GM23248 (cell line): ENCODE measurements at regions not wholly inside any gene's neighbourhood (a gene's known extent, or its start where the extent isn't known, plus 50 kb on each side); places are given as distances from the start of the nearest gene placed in this dataset.

Source experiments
- DNase-seq: peaks from one replicate; pipeline ENCODE4 v3.0.0-alpha.2; 2015
- H2AFZ ChIP-seq: fragments of 200-600 bp; sonication (generic); 2 replicates; pipeline ENCODE4 v1.6.1; 2016; ENCODE audit warnings: antibody characterized with exemption
- H3F3A ChIP-seq: fragments of 200-600 bp; sonication (generic); 2 replicates; pipeline ENCODE4 v1.6.1; 2016; ENCODE audit warnings: mild to moderate bottlenecking, antibody characterized with exemption, mixed run types; ENCODE audit not compliant: insufficient read depth
- H3K27ac ChIP-seq: fragments of 200-600 bp; sonication (generic); 2 replicates; pipeline ENCODE4 v1.5.1; 2016; ENCODE audit warnings: mild to moderate bottlenecking
- H3K27me3 ChIP-seq: fragments of 200-600 bp; sonication (generic); replicated peaks from 2 replicates; pipeline ENCODE4 v1.6.1; 2016; ENCODE audit warnings: mild to moderate bottlenecking; ENCODE audit not compliant: insufficient read depth
- H3K36me3 ChIP-seq: fragments of 200-600 bp; sonication (generic); 2 replicates; pipeline ENCODE4 v1.6.1; 2016; ENCODE audit warnings: low read depth, mild to moderate bottlenecking
- H3K4me1 ChIP-seq: fragments of 200-600 bp; sonication (generic); 2 replicates; pipeline ENCODE4 v1.6.1; 2016; ENCODE audit warnings: mild to moderate bottlenecking; ENCODE audit not compliant: insufficient read depth
- H3K4me2 ChIP-seq: fragments of 200-600 bp; sonication (generic); one replicate; pipeline ENCODE4 v1.6.1; 2016; ENCODE audit warnings: mild to moderate bottlenecking; ENCODE audit not compliant: unreplicated experiment
- H3K4me3 ChIP-seq: fragments of 200-600 bp; sonication (generic); 2 replicates; pipeline ENCODE4 v1.5.1; 2016; ENCODE audit warnings: mild to moderate bottlenecking
- H3K79me2 ChIP-seq: fragments of 200-600 bp; sonication (generic); 2 replicates; pipeline ENCODE4 v1.6.1; 2016; ENCODE audit warnings: mild to moderate bottlenecking; ENCODE audit not compliant: insufficient read depth
- H3K9ac ChIP-seq: fragments of 200-600 bp; sonication (generic); 2 replicates; pipeline ENCODE4 v1.6.1; 2016; ENCODE audit warnings: mild to moderate bottlenecking
- H3K9me2 ChIP-seq: fragments of 200-600 bp; sonication (generic); 2 replicates; pipeline ENCODE4 v1.6.1; 2016; ENCODE audit warnings: mixed run types, mild to moderate bottlenecking, moderate library complexity; ENCODE audit not compliant: insufficient read depth
- H3K9me3 ChIP-seq: fragments of 200-600 bp; sonication (generic); one replicate; pipeline ENCODE4 v1.6.1; 2017; ENCODE audit warnings: low read depth
- H4K20me1 ChIP-seq: fragments of 200-600 bp; sonication (generic); 2 replicates; pipeline ENCODE4 v1.6.0; 2016; ENCODE audit not compliant: insufficient read depth
- EZH2 ChIP-seq: fragments of 200-600 bp; sonication (generic); IDR thresholded peaks from 2 replicates; pipeline ENCODE4 v1.6.1; 2018; ENCODE audit warnings: antibody characterized with exemption, mild to moderate bottlenecking; ENCODE audit not compliant: insufficient read depth, poor library complexity, severe bottlenecking
- EZH2phosphoT487 ChIP-seq: fragments of 200-600 bp; sonication (generic); IDR thresholded peaks from 2 replicates; pipeline ENCODE4 v1.6.1; 2018; ENCODE audit warnings: antibody characterized with exemption, moderate library complexity, mild to moderate bottlenecking, low read depth; ENCODE audit not compliant: insufficient read depth
- WGBS, 2 experiments: methylation state at CpG; one replicate each; pipeline ENCODE4 v1.1.6; 2015 to 2017; ENCODE audit warnings: low lambda C conversion rate in 2 of 2, low coverage in 1 of 2; ENCODE audit errors: missing lambda C conversion rate in 2 of 2; 5-methylcytosine and 5-hydroxymethylcytosine counted together
- in situ Hi-C: fragments of 300-500 bp; cut with MboI; formaldehyde crosslinking; loops from 2 replicates; pipeline ENCODE4 v1.15.0; 2020

GRCh38 chr10:43735907-43736306, 87.2 kb upstream of the ZNF32 start:
- Histone ChIP-seq H3K9ac (no peak overlapping the region), H3K79me2 (no peaks in the 10 kb centered on the region), H3K27me3 (no peaks in the 10 kb centered on the region), H3K27ac (no peak overlapping the region), H4K20me1 (no peaks in the 10 kb centered on the region), H2AFZ (peak overlapping the region; percentile 11; the same call in 1 of the 2 replicates), H3K4me1 (peaks cover 9% of the 10 kb centered on the region), H3F3A (0 out of 2 replicates have a peak, but pooled peaks cover 5% of the 10 kb centered on the region), H3K4me2 (no peak overlapping the region), H3K9me3 (no peaks in the 10 kb centered on the region), H3K36me3 (no peaks in the 10 kb centered on the region), H3K9me2 (no peaks in the 10 kb centered on the region), H3K4me3 (no peak overlapping the region)
- no peak for TF ChIP-seq EZH2
- TF ChIP-seq EZH2phosphoT487, result no peak
- WGBS, 2 experiments, result 59 to 71% methylated on average over 2 of the region's 2 CpGs
- DNase-seq, result peak; percentile 32
- in situ Hi-C loops, result no loop called here

- no peak overlapping the region for H3K4me2 ChIP-seq
- H3K9me3 ChIP-seq, result no peaks in the 10 kb centered on the region
- TF ChIP-seq EZH2phosphoT487, result no peak
- TF ChIP-seq EZH2, result no peak
- 0 out of 2 replicates have a peak, but pooled peaks cover 5% of the 10 kb centered on the region for H3F3A ChIP-seq
- no peak overlapping the region for H3K27ac ChIP-seq
- in situ Hi-C loops, result no loop called here
- H3K79me2 ChIP-seq, result no peaks in the 10 kb centered on the region
- H3K36me3 ChIP-seq, result no peaks in the 10 kb centered on the region
- no peaks in the 10 kb centered on the region for H4K20me1 ChIP-seq
- H3K27me3 ChIP-seq, result no peaks in the 10 kb centered on the region
- no peak overlapping the region for H3K4me3 ChIP-seq
- peaks cover 9% of the 10 kb centered on the region for H3K4me1 ChIP-seq
- no peak overlapping the region for H3K9ac ChIP-seq
- no peak overlapping the region for H2AFZ ChIP-seq
- H3K9me2 ChIP-seq, result no peaks in the 10 kb centered on the region
- DNase-seq, result peak; percentile 14
Observed at GRCh38 chr10:43734716-43735115, 86.0 kb upstream of the ZNF32 start.

- no peaks in the 10 kb centered on the region for H3K27me3 ChIP-seq
- H3K27ac ChIP-seq, result no peak overlapping the region
- no peak overlapping the region for H3K4me2 ChIP-seq
- no peaks in the 10 kb centered on the region for H3K9me3 ChIP-seq
- WGBS, 2 experiments, result 57 to 65% methylated on average over 3 of the region's 3 CpGs
- H4K20me1 ChIP-seq, result no peaks in the 10 kb centered on the region
- no peak overlapping the region for H2AFZ ChIP-seq
- peaks cover 9% of the 10 kb centered on the region for H3K4me1 ChIP-seq
- no peaks in the 10 kb centered on the region for H3K79me2 ChIP-seq
- H3K4me3 ChIP-seq, result no peak overlapping the region
- no peaks in the 10 kb centered on the region for H3F3A ChIP-seq
- no peaks in the 10 kb centered on the region for H3K9me2 ChIP-seq
- no peak for DNase-seq
- H3K36me3 ChIP-seq, result no peaks in the 10 kb centered on the region
- in situ Hi-C loops, result no loop called here
- H3K9ac ChIP-seq, result no peak overlapping the region
- no peak for TF ChIP-seq EZH2phosphoT487
- TF ChIP-seq EZH2, result no peak
Observed at GRCh38 chr10:43731486-43731885, 82.8 kb upstream of the ZNF32 start.

- no peak overlapping the region for H2AFZ ChIP-seq
- no peaks in the 10 kb centered on the region for H3F3A ChIP-seq
- no peaks in the 10 kb centered on the region for H3K9me2 ChIP-seq
- TF ChIP-seq EZH2phosphoT487, result no peak
- DNase-seq, result no peak
- H3K4me2 ChIP-seq, result no peak overlapping the region
- H3K4me1 ChIP-seq, result no peaks in the 10 kb centered on the region
- no peak overlapping the region for H3K27ac ChIP-seq
- H3K79me2 ChIP-seq, result no peaks in the 10 kb centered on the region
- no peaks in the 10 kb centered on the region for H3K36me3 ChIP-seq
- no peaks in the 10 kb centered on the region for H3K27me3 ChIP-seq
- no peak overlapping the region for H3K4me3 ChIP-seq
- H4K20me1 ChIP-seq, result no peaks in the 10 kb centered on the region
- in situ Hi-C loops, result no loop called here
- H3K9me3 ChIP-seq, result no peaks in the 10 kb centered on the region
- H3K9ac ChIP-seq, result no peak overlapping the region
- WGBS, 2 experiments, result 67 to 78% methylated on average over 26 of the region's 26 CpGs
Observed at GRCh38 chr10:43728425-43728824, 79.7 kb upstream of the ZNF32 start.

- no peaks in the 10 kb centered on the region for H3K9me2 ChIP-seq
- no peak for DNase-seq
- TF ChIP-seq EZH2 (no peak), EZH2phosphoT487 (no peak)
- no peak overlapping the region for H3K9ac ChIP-seq
- no peak overlapping the region for H3K4me3 ChIP-seq
- no peaks in the 10 kb centered on the region for H3K4me1 ChIP-seq
- no peak overlapping the region for H3K4me2 ChIP-seq
- in situ Hi-C loops, result no loop called here
- H3K27me3 ChIP-seq, result no peaks in the 10 kb centered on the region
- no peaks in the 10 kb centered on the region for H3F3A ChIP-seq
- H3K9me3 ChIP-seq, result no peaks in the 10 kb centered on the region
- no peaks in the 10 kb centered on the region for H4K20me1 ChIP-seq
- no peak overlapping the region for H2AFZ ChIP-seq
- 84 to 87% methylated on average over 20 to 21 of the region's 21 CpGs for WGBS, 2 experiments
- no peaks in the 10 kb centered on the region for H3K79me2 ChIP-seq
- no peaks in the 10 kb centered on the region for H3K36me3 ChIP-seq
- H3K27ac ChIP-seq, result no peak overlapping the region
Observed at GRCh38 chr10:43727935-43728334, 79.3 kb upstream of the ZNF32 start.
